ENCODE measurements at regions not wholly inside any gene's neighbourhood (a gene's known extent, or its start where the extent isn't known, plus 50 kb on each side); places are given as distances from the start of the nearest gene placed in this dataset.

GRCh38 chr5:24364711-24365110 is 280.1 kb downstream of the CDH10 start:
- DNase-seq (no peak), ATAC-seq (no peak)
- Mint-ChIP-seq H3K27ac (no peak overlapping the region), H3K27me3 (no peaks in the 10 kb centered on the region), H3K4me3 (no peak overlapping the region), H3K4me1 (no peaks in the 10 kb centered on the region), H3K9me3 (peaks cover 8 to 35% of the 10 kb centered on the region in 2 donors)

GRCh38 chr5:24365406-24365805 is 279.4 kb downstream of the CDH10 start:
- no peak for DNase-seq
- Mint-ChIP-seq H3K4me1 (no peaks in the 10 kb centered on the region), H3K9me3 (peaks cover 8 to 35% of the 10 kb centered on the region in 2 donors)

GRCh38 chr5:24367216-24367615 is 277.6 kb downstream of the CDH10 start:
- Mint-ChIP-seq H3K9me3 (peaks cover 5 to 28% of the 10 kb centered on the region in 2 donors), H3K4me3 (no peak overlapping the region), H3K4me1 (no peaks in the 10 kb centered on the region), H3K27me3 (no peaks in the 10 kb centered on the region), H3K27ac (no peak overlapping the region)
- ATAC-seq (no peak), DNase-seq (no peak)

More at GRCh38 chr5:24365406-24365805, 279.4 kb downstream of the CDH10 start:
- no peak overlapping the region for H3K27ac Mint-ChIP-seq
- no peaks in the 10 kb centered on the region for H3K27me3 Mint-ChIP-seq
- ATAC-seq = no peak
- H3K4me3 Mint-ChIP-seq = no peak overlapping the region

- Mint-ChIP-seq H3K9me3 (peaks cover 3 to 28% of the 10 kb centered on the region in 2 donors), H3K27ac (no peak overlapping the region), H3K4me1 (no peaks in the 10 kb centered on the region), H3K4me3 (no peak overlapping the region), H3K27me3 (no peaks in the 10 kb centered on the region)
- ATAC-seq (no peak), DNase-seq (no peak)
These were observed 276.7 kb downstream of the CDH10 start for GRCh38 chr5:24368115-24368514.

- H3K4me3 Mint-ChIP-seq = no peak overlapping the region
- DNase-seq (no peak), ATAC-seq (no peak)
- H3K4me1 Mint-ChIP-seq = no peaks in the 10 kb centered on the region
- peaks cover 0 to 10% of the 10 kb centered on the region in 2 donors for H3K9me3 Mint-ChIP-seq
- H3K27me3 Mint-ChIP-seq = no peaks in the 10 kb centered on the region
- H3K27ac Mint-ChIP-seq = no peak overlapping the region
These were observed 268.6 kb downstream of the CDH10 start for GRCh38 chr5:24376210-24376609.

- no peaks in the 10 kb centered on the region for H3K27me3 Mint-ChIP-seq
- H3K27ac Mint-ChIP-seq = no peak overlapping the region
- no peaks in the 10 kb centered on the region for H3K4me1 Mint-ChIP-seq
- no peak overlapping the region for H3K4me3 Mint-ChIP-seq
- no peak for DNase-seq
- no peak for ATAC-seq
- H3K9me3 Mint-ChIP-seq = peaks cover 0 to 10% of the 10 kb centered on the region in 2 donors
These were observed 268.2 kb downstream of the CDH10 start for GRCh38 chr5:24376616-24377015.

GRCh38 chr5:24381861-24382489 is 262.8 kb downstream of the CDH10 start:
- peaks cover 0 to 5% of the 10 kb centered on the region in 2 donors for H3K9me3 Mint-ChIP-seq
- H3K27ac Mint-ChIP-seq = no peak overlapping the region
- no peak for ATAC-seq
- no peak for DNase-seq
- H3K27me3 Mint-ChIP-seq = no peaks in the 10 kb centered on the region
- H3K4me1 Mint-ChIP-seq = no peaks in the 10 kb centered on the region
- no peak overlapping the region for H3K4me3 Mint-ChIP-seq

GRCh38 chr5:24385070-24385469 is 259.7 kb downstream of the CDH10 start:
- DNase-seq (no peak), ATAC-seq (no peak)
- no peaks in the 10 kb centered on the region for H3K4me1 Mint-ChIP-seq
- no peak overlapping the region for H3K27ac Mint-ChIP-seq
- H3K9me3 Mint-ChIP-seq = peaks cover 0 to 11% of the 10 kb centered on the region in 2 donors
- H3K27me3 Mint-ChIP-seq = no peaks in the 10 kb centered on the region
- no peak overlapping the region for H3K4me3 Mint-ChIP-seq

GRCh38 chr5:24385617-24386016 is 259.2 kb downstream of the CDH10 start:
- ATAC-seq (no peak), DNase-seq (no peak)
- H3K9me3 Mint-ChIP-seq = peaks cover 0 to 11% of the 10 kb centered on the region in 2 donors
- H3K4me3 Mint-ChIP-seq = no peak overlapping the region
- H3K27me3 Mint-ChIP-seq = no peaks in the 10 kb centered on the region
- H3K27ac Mint-ChIP-seq = no peak overlapping the region
- no peaks in the 10 kb centered on the region for H3K4me1 Mint-ChIP-seq

- DNase-seq (no peak), ATAC-seq (no peak)
- Mint-ChIP-seq H3K27ac (no peak overlapping the region), H3K4me1 (no peaks in the 10 kb centered on the region), H3K4me3 (no peak overlapping the region), H3K27me3 (no peaks in the 10 kb centered on the region), H3K9me3 (peaks cover 3 to 11% of the 10 kb centered on the region in 2 donors)
These were observed 256.3 kb downstream of the CDH10 start for GRCh38 chr5:24388448-24388847.

- Mint-ChIP-seq H3K27me3 (no peaks in the 10 kb centered on the region), H3K4me1 (no peaks in the 10 kb centered on the region), H3K27ac (no peak overlapping the region), H3K9me3 (peaks cover 3 to 11% of the 10 kb centered on the region in 2 donors), H3K4me3 (no peak overlapping the region)
- no peak for DNase-seq
- no peak for ATAC-seq
These were observed 254.8 kb downstream of the CDH10 start for GRCh38 chr5:24389968-24390367.

- no peak overlapping the region for H3K27ac Mint-ChIP-seq
- H3K9me3 Mint-ChIP-seq = peaks cover 7 to 17% of the 10 kb centered on the region in 2 donors
- H3K4me3 Mint-ChIP-seq = no peak overlapping the region
- DNase-seq = no peak
- no peaks in the 10 kb centered on the region for H3K27me3 Mint-ChIP-seq
- no peaks in the 10 kb centered on the region for H3K4me1 Mint-ChIP-seq
- no peak for ATAC-seq
These were observed 253.0 kb downstream of the CDH10 start for GRCh38 chr5:24391816-24392215.

- no peak overlapping the region for H3K27ac Mint-ChIP-seq
- DNase-seq (no peak), ATAC-seq (no peak)
- H3K27me3 Mint-ChIP-seq = no peaks in the 10 kb centered on the region
- no peaks in the 10 kb centered on the region for H3K4me1 Mint-ChIP-seq
- peaks cover 18 to 39% of the 10 kb centered on the region in 2 donors for H3K9me3 Mint-ChIP-seq
- no peak overlapping the region for H3K4me3 Mint-ChIP-seq
These were observed 247.2 kb downstream of the CDH10 start for GRCh38 chr5:24397601-24398000.

- no peak for ATAC-seq
- Mint-ChIP-seq H3K9me3 (peaks cover 15 to 37% of the 10 kb centered on the region in 2 donors), H3K4me1 (no peaks in the 10 kb centered on the region), H3K27me3 (no peaks in the 10 kb centered on the region), H3K4me3 (no peak overlapping the region), H3K27ac (no peak overlapping the region)
- DNase-seq = no peak
These were observed 243.0 kb downstream of the CDH10 start for GRCh38 chr5:24401773-24402172.

GRCh38 chr5:24407466-24407865 is 237.3 kb downstream of the CDH10 start:
- H3K4me3 Mint-ChIP-seq = no peak overlapping the region
- no peaks in the 10 kb centered on the region for H3K4me1 Mint-ChIP-seq
- no peak overlapping the region for H3K27ac Mint-ChIP-seq
- ATAC-seq (no peak), DNase-seq (no peak)
- H3K27me3 Mint-ChIP-seq = no peaks in the 10 kb centered on the region
- peaks cover 0 to 5% of the 10 kb centered on the region in 2 donors for H3K9me3 Mint-ChIP-seq

GRCh38 chr5:24428345-24428744 is 216.4 kb downstream of the CDH10 start:
- ATAC-seq = no peak
- Mint-ChIP-seq H3K27ac (no peak overlapping the region), H3K27me3 (no peaks in the 10 kb centered on the region), H3K4me1 (no peaks in the 10 kb centered on the region), H3K4me3 (no peak overlapping the region), H3K9me3 (peaks cover 0 to 7% of the 10 kb centered on the region in 2 donors)
- DNase-seq = no peak

- Mint-ChIP-seq H3K27me3 (no peaks in the 10 kb centered on the region), H3K27ac (no peak overlapping the region), H3K4me3 (no peak overlapping the region), H3K4me1 (no peaks in the 10 kb centered on the region), H3K9me3 (peaks cover 0 to 7% of the 10 kb centered on the region in 2 donors)
- ATAC-seq (no peak), DNase-seq (no peak)
These were observed 211.2 kb downstream of the CDH10 start for GRCh38 chr5:24433555-24433954.

Measured in stimulated activated naive CD8-positive, alpha-beta T cell treated with anti-CD3 and anti-CD28 coated beads, Interleukin-15, amount 100 ng/mL, for 72 hours (primary cell).